ENCODE measurements at regions not wholly inside any gene's neighbourhood (a gene's known extent, or its start where the extent isn't known, plus 50 kb on each side); places are given as distances from the start of the nearest gene placed in this dataset.

DNA sequence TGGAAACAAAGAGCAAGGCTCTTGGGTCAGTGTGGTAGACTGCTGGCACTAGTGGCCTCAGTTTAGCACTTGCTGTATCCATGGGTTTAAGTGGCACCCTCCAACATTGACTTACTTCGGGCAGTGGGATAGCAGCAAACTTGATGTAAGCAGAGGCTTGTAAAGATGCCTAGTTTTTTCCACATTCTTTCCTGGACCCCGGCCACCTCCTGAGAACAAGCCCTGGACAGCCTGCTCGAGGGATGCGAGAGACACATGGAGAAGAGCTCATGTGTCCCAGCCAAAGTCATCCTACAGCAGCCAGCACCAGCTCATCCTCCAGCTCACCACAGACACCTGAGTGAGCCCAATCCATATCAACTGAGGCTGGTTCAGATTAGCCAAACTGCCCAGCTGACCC lies 142.7 kb upstream of the PCBD1 start:
- TF ChIP-seq, protein P1, sequence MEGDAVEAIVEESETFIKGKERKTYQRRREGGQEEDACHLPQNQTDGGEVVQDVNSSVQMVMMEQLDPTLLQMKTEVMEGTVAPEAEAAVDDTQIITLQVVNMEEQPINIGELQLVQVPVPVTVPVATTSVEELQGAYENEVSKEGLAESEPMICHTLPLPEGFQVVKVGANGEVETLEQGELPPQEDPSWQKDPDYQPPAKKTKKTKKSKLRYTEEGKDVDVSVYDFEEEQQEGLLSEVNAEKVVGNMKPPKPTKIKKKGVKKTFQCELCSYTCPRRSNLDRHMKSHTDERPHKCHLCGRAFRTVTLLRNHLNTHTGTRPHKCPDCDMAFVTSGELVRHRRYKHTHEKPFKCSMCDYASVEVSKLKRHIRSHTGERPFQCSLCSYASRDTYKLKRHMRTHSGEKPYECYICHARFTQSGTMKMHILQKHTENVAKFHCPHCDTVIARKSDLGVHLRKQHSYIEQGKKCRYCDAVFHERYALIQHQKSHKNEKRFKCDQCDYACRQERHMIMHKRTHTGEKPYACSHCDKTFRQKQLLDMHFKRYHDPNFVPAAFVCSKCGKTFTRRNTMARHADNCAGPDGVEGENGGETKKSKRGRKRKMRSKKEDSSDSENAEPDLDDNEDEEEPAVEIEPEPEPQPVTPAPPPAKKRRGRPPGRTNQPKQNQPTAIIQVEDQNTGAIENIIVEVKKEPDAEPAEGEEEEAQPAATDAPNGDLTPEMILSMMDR (conservative IDR thresholded peaks at IDR 0.05 in 1 of 2, IDR thresholded peaks at IDR 0.05 in 1 of 2; ENCODE audit: extremely low read depth in 1 of 2, insufficient read depth in 1 of 2, low read depth in 1 of 2, low read length in 2 of 2): no peak
- TF ChIP-seq EZH2 (IDR thresholded peaks at IDR 0.05; ENCODE audit: borderline replicate concordance, low read length): no peak
